A549 (cell line): ENCODE measurements at regions not wholly inside any gene's neighbourhood (a gene's known extent, or its start where the extent isn't known, plus 50 kb on each side); places are given as distances from the start of the nearest gene placed in this dataset.

ENCODE experiments used
- ATAC-seq, 2 experiments: fragments of 200-7000 bp in 1 of 2; fragments of >200 bp in 1 of 2; cut with Nextera tagmentation in 1 of 2; cut with Tn5 transposase in 1 of 2; 3 replicates each; pipeline versions ENCODE4 v1.8.0 to v1.9.1; 2018 to 2020; ENCODE audit warnings: mild to moderate bottlenecking in 1 of 2, moderate library complexity in 1 of 2
- CTCF ChIA-PET: fragments of 300-600 bp; sonication (Branson Sonifier 250); formaldehyde crosslinking; extraction: SDS; loops from one replicate; lab custom pipeline; 2021; ENCODE audit warnings: antibody characterized with exemption, inconsistent platforms; lab: Yijun Ruan, JAX
- POLR2A ChIA-PET: fragments of 350-600 bp; formaldehyde crosslinking; extraction: SDS; loops from one replicate; lab custom pipeline; 2021; ENCODE audit warnings: antibody characterized with exemption, inconsistent platforms; lab: Yijun Ruan, JAX
- DNase-seq, 2 experiments: peaks; one replicate each; pipeline versions ENCODE4 v3.0.0 to v3.0.0-alpha.2; 2011 to 2016; ENCODE audit warnings: low read depth in 1 of 2, low spot score in 1 of 2
- FAIRE-seq: peaks from 2 replicates; lab custom pipeline; 2011; peaks lifted over from hg19 to GRCh38; lab: Jason Lieb, UNC
- H3K27ac ChIP-seq, 2 experiments: fragments of >200 bp; sonication (Bioruptor Twin); formaldehyde crosslinking; 3 replicates each; pipeline ENCODE4 v1.5.1; 2016 to 2017
- H3K4me1 ChIP-seq: fragments of >200 bp; sonication (Bioruptor Twin); formaldehyde crosslinking; 3 replicates; pipeline ENCODE4 v1.6.1; 2016
- H3K4me2 ChIP-seq: fragments of >200 bp; sonication (Bioruptor Twin); formaldehyde crosslinking; 3 replicates; pipeline ENCODE4 v1.6.1; 2016
- H3K4me3 ChIP-seq: fragments of >200 bp; sonication (Bioruptor Twin); formaldehyde crosslinking; 3 replicates; pipeline ENCODE4 v1.5.1; 2016
- H3K9me3 ChIP-seq: fragments of >200 bp; sonication (Bioruptor Twin); formaldehyde crosslinking; 3 replicates; pipeline ENCODE4 v1.6.1; 2016
- ATOH8 ChIP-seq: fragments of 250-450 bp; sonication (Bioruptor Pico); IDR thresholded peaks from 2 replicates; pipeline ENCODE4 v1.5.0; 2020; ENCODE audit warnings: low read depth, mild to moderate bottlenecking, moderate library complexity
- BHLHE40 ChIP-seq: IDR thresholded peaks from 2 replicates; pipeline ENCODE4 v1.6.1; 2012; ENCODE audit warnings: low read depth, low read length, inconsistent platforms
- CEBPB ChIP-seq, 2 experiments: fragments of >200 bp in 1 of 2; sonication (Bioruptor Twin) in 1 of 2; formaldehyde crosslinking in 1 of 2; IDR thresholded peaks; 2 replicates each; pipeline ENCODE4 v1.6.1; 2012 to 2016
- CTCF ChIP-seq: fragments of >200 bp; sonication (Bioruptor Twin); formaldehyde crosslinking; IDR thresholded peaks from 3 replicates; pipeline ENCODE4 v1.5.1; 2016
- ESRRA ChIP-seq: fragments of 150-350 bp; IDR thresholded peaks from 2 replicates; pipeline ENCODE4 v1.6.1; 2014; ENCODE audit warnings: mild to moderate bottlenecking, low read length, borderline replicate concordance
- GATA3 ChIP-seq: IDR thresholded peaks from 2 replicates; pipeline ENCODE4 v1.6.1; 2012; ENCODE audit warnings: borderline replicate concordance
- KDM5A ChIP-seq: fragments of 200-600 bp; sonication (generic); IDR thresholded peaks from 2 replicates; pipeline ENCODE4 v1.6.1; 2016; ENCODE audit warnings: antibody characterized with exemption, mild to moderate bottlenecking
- NR3C1 ChIP-seq: fragments of >200 bp; sonication (Bioruptor Twin); formaldehyde crosslinking; IDR thresholded peaks from 3 replicates; pipeline ENCODE4 v1.6.1; 2017
- RCOR1 ChIP-seq: fragments of 150-350 bp; IDR thresholded peaks from 2 replicates; pipeline ENCODE4 v1.6.1; 2014; ENCODE audit warnings: antibody characterized with exemption, low read length, low read depth
- RFX5 ChIP-seq: fragments of 450-650 bp; IDR thresholded peaks from 2 replicates; pipeline ENCODE4 v1.7.1; 2014; ENCODE audit warnings: antibody characterized with exemption, mild to moderate bottlenecking, moderate library complexity
- RNF2 ChIP-seq: fragments of 200-600 bp; sonication (generic); IDR thresholded peaks from 2 replicates; pipeline ENCODE4 v1.6.1; 2016; ENCODE audit warnings: low read depth, mild to moderate bottlenecking, antibody characterized with exemption, moderate library complexity, borderline replicate concordance
- SMC3 ChIP-seq: fragments of >200 bp; sonication (Bioruptor Twin); formaldehyde crosslinking; IDR thresholded peaks from 3 replicates; pipeline ENCODE4 v1.6.1; 2018; ENCODE audit warnings: inconsistent platforms
- SREBF2 ChIP-seq: fragments of 450-650 bp; IDR thresholded peaks from 2 replicates; pipeline ENCODE4 v1.6.1; 2014; ENCODE audit warnings: mild to moderate bottlenecking, moderate library complexity
- ZC3H11A ChIP-seq: fragments of 450-650 bp; IDR thresholded peaks from 2 replicates; pipeline ENCODE4 v1.6.1; 2014; ENCODE audit warnings: antibody characterized with exemption, mild to moderate bottlenecking
- WGBS: methylation state at CpG from one replicate; pipeline ENCODE4 v1.1.6; 2017; ENCODE audit errors: missing lambda C conversion rate; 5-methylcytosine and 5-hydroxymethylcytosine counted together

GRCh38 chr1:112770724-112771123 is 55.6 kb upstream of the PPM1J start:
- 32% methylated on average over 3 of the region's 4 CpGs for WGBS
- DNase-seq, result no peak
- Histone ChIP-seq H3K9me3 (no peaks in the 10 kb centered on the region), H3K4me1 (no peaks in the 10 kb centered on the region), H3K27ac (no peak overlapping the region), H3K4me2 (no peak overlapping the region), H3K4me3 (no peak overlapping the region)
- FAIRE-seq, result no peak
- CTCF ChIA-PET, result interaction anchor here (3.0 kb wide), 1 partner anchor 13 kb away, joined by 6 read pairs; no protein-coding TSS in a partner anchor
- TF ChIP-seq SMC3, result no peak
- no peak for ATAC-seq
- POLR2A ChIA-PET, result no interaction called here

GRCh38 chr1:112769611-112770010 is 54.5 kb upstream of the PPM1J start:
- WGBS, result 57% methylated on average over 4 of the region's 4 CpGs
- H3K27ac ChIP-seq, result no peak overlapping the region
- POLR2A ChIA-PET, result no interaction called here
- no peak for ATAC-seq
- H3K4me1 ChIP-seq, result no peaks in the 10 kb centered on the region
- no peak overlapping the region for H3K4me3 ChIP-seq
- H3K9me3 ChIP-seq, result no peaks in the 10 kb centered on the region
- TF ChIP-seq GATA3, result no peak
- TF ChIP-seq, all 56 proteins: peak for 0
- FAIRE-seq (no peak), DNase-seq (no peak)
- CTCF ChIA-PET, result interaction anchor here (1.6 to 3.0 kb wide), 2 partner anchors 12 to 51 kb away, joined by 4 to 6 read pairs; a partner anchor contains a TSS
- no peak overlapping the region for H3K4me2 ChIP-seq

DNA sequence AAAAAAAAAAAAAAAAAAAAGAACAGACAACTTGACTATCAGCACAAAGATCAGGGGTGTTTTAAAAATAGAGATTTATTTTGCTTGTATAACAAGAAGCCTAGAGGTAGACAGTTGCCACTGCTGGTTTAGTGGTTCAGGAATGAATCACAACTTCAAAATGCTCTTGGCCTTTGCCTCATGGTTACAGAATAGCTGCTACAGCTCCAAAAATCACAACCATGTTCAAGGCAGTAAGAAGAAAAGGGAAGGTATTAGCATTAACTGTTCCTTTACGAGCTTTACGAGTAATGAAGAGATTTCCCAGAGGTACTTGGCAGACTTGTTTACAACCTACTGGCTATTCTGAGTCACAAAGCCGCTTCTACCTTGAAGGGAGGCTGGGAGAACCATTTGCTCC is 52.5 kb upstream of the PPM1J start:
- no peak overlapping the region for H3K27ac ChIP-seq
- ChIA-PET POLR2A (no interaction called here), CTCF (no interaction called here)
- FAIRE-seq (no peak), ATAC-seq (no peak), DNase-seq (no peak)
- H3K4me1 ChIP-seq, result no peaks in the 10 kb centered on the region
- H3K4me2 ChIP-seq, result no peak overlapping the region
- no peak overlapping the region for H3K4me3 ChIP-seq
- TF ChIP-seq ESRRA (no peak), RNF2 (no peak), BHLHE40 (no peak), ATOH8 (CRISPR knock-in tag) (no peak), ZC3H11A (no peak), NR3C1 (no peak), RFX5 (no peak), CTCF (no peak), KDM5A (no peak), CEBPB (IDR thresholded peaks at IDR 0.05) (no peak), SREBF2 (no peak), RCOR1 (no peak)
- WGBS, result 75% methylated on average over 3 of the region's 3 CpGs
- H3K9me3 ChIP-seq, result no peaks in the 10 kb centered on the region
